HCT116 (cell line): ENCODE measurements at regions not wholly inside any gene's neighbourhood (a gene's known extent, or its start where the extent isn't known, plus 50 kb on each side); places are given as distances from the start of the nearest gene placed in this dataset.

Source experiments
- ATAC-seq: fragments of 200-7000 bp; cut with Tn5 transposase; 2 replicates; pipeline ENCODE4 v1.9.1; 2020; ENCODE audit warnings: mild to moderate bottlenecking, moderate library complexity
- BruUV-seq: library from RNA; stranded (reverse); fragments of 400-500 nt; replicated peaks from 2 replicates; lab custom pipeline; 2021; lab: Mats Ljungman, UMichigan
- CTCF ChIA-PET: fragments of 300-600 bp; sonication (Branson Sonifier 250); formaldehyde crosslinking; loops from one replicate; lab custom pipeline; 2021; ENCODE audit warnings: antibody characterized with exemption; lab: Charles Lee
- POLR2A ChIA-PET: fragments of 300-600, 350-600 bp; sonication (Branson Sonifier 250); formaldehyde crosslinking; loops from one replicate; lab custom pipeline; 2021; ENCODE audit warnings: antibody characterized with exemption; lab: Charles Lee
- RAD21 ChIA-PET, 2 experiments: fragments of 300-600 bp; sonication (Branson Sonifier 250); formaldehyde crosslinking; loops; one replicate each; lab custom pipeline; 2023; ENCODE audit warnings: low total read pairs in 2 of 2; ENCODE audit not compliant: uncharacterized antibody in 2 of 2, unreplicated experiment in 2 of 2, low non-redundant PET in 1 of 2; lab: Charles Lee
- DNase-seq: peaks from one replicate; pipeline ENCODE4 v3.0.0-alpha.2; 2010; ENCODE audit warnings: low read depth, low spot score
- H2AFZ ChIP-seq: fragments of 200-600 bp; shearing (Covaris generic), sonication (generic); 2 replicates; pipeline ENCODE4 v1.6.1; 2017; ENCODE audit warnings: low read depth, mixed run types, mixed read lengths, antibody characterized with exemption, low read length; ENCODE audit not compliant: poor library complexity, severe bottlenecking
- H3K27ac ChIP-seq: 2 replicates; pipeline ENCODE4 v1.5.1; 2012; ENCODE audit warnings: low read depth, low read length
- H3K27me3 ChIP-seq: fragments of 200-600 bp; sonication (generic); 2 replicates; pipeline ENCODE4 v1.6.1; 2016; ENCODE audit warnings: mixed run types, low read length, mixed read lengths; ENCODE audit not compliant: insufficient read depth
- H3K36me3 ChIP-seq, 2 experiments: fragments of 200-500 bp in 1 of 2; fragments of 200-600 bp in 1 of 2; sonication (Bioruptor generic) in 1 of 2; sonication (generic) in 1 of 2; 2 replicates each; pipeline versions ENCODE4 v1.5.1 to v1.6.1; 2014 to 2016; ENCODE audit warnings: low read length in 2 of 2, inconsistent platforms in 1 of 2, mixed read lengths in 1 of 2, mixed run types in 1 of 2; ENCODE audit not compliant: insufficient read depth in 2 of 2, control insufficient read depth in 1 of 2
- H3K4me1 ChIP-seq, 2 experiments: fragments of 200-600 bp in 1 of 2; sonication (generic) in 1 of 2; 2 replicates each; pipeline versions ENCODE4 v1.5.1 to v1.6.1; 2012 to 2017; ENCODE audit warnings: low read length in 2 of 2, inconsistent platforms in 1 of 2, mild to moderate bottlenecking in 1 of 2, mixed read lengths in 1 of 2, mixed run types in 1 of 2, moderate library complexity in 1 of 2; ENCODE audit not compliant: insufficient read depth in 2 of 2, control insufficient read depth in 1 of 2
- H3K4me2 ChIP-seq: fragments of 200-600 bp; sonication (generic); 2 replicates; pipeline ENCODE4 v1.6.1; 2017; ENCODE audit warnings: mixed run types, low read length, mixed read lengths
- H3K4me3 ChIP-seq, 2 experiments: fragments of 200-600 bp in 1 of 2; sonication (generic) in 1 of 2; replicated peaks in 1 of 2; 2 replicates each; pipeline ENCODE4 v1.5.1; 2011 to 2016; ENCODE audit warnings: low read length in 2 of 2, control low read depth in 1 of 2, low read depth in 1 of 2, mild to moderate bottlenecking in 1 of 2, mixed read lengths in 1 of 2, mixed run types in 1 of 2
- H3K79me2 ChIP-seq: fragments of 200-600 bp; sonication (generic); 2 replicates; pipeline ENCODE4 v1.6.1; 2017; ENCODE audit warnings: mild to moderate bottlenecking, mixed run types, low read length, moderate library complexity, mixed read lengths; ENCODE audit not compliant: insufficient read depth
- H3K9ac ChIP-seq: fragments of 200-600 bp; sonication (generic); 2 replicates; pipeline ENCODE4 v1.6.1; 2016; ENCODE audit warnings: low read length, mixed read lengths
- H3K9me2 ChIP-seq: fragments of 200-600 bp; sonication (generic), shearing (Covaris generic); 2 replicates; pipeline ENCODE4 v1.6.1; 2017; ENCODE audit warnings: mixed run types, mild to moderate bottlenecking, moderate library complexity; ENCODE audit not compliant: insufficient read depth
- H3K9me3 ChIP-seq, 2 experiments: fragments of 200-500 bp in 1 of 2; fragments of 200-600 bp in 1 of 2; sonication (Bioruptor generic) in 1 of 2; sonication (generic) in 1 of 2; 2 replicates each; pipeline ENCODE4 v1.6.1; 2014 to 2017; ENCODE audit warnings: low read length in 2 of 2, mixed read lengths in 2 of 2, inconsistent platforms in 1 of 2, low read depth in 1 of 2, mild to moderate bottlenecking in 1 of 2, mixed run types in 1 of 2, moderate library complexity in 1 of 2; ENCODE audit not compliant: control insufficient read depth in 1 of 2, insufficient read depth in 1 of 2
- H4K20me1 ChIP-seq: fragments of 200-600 bp; sonication (generic), shearing (Covaris generic); 2 replicates; pipeline ENCODE4 v1.6.1; 2017; ENCODE audit warnings: mixed run types, mild to moderate bottlenecking, moderate library complexity; ENCODE audit not compliant: insufficient read depth
- ATF3 ChIP-seq: IDR thresholded peaks from 2 replicates; pipeline ENCODE4 v1.6.1; 2012
- CBX3 ChIP-seq: IDR thresholded peaks from 2 replicates; pipeline ENCODE4 v1.6.1; 2012; ENCODE audit warnings: low read depth
- CEBPB ChIP-seq: IDR thresholded peaks from 2 replicates; pipeline ENCODE4 v1.6.1; 2012; ENCODE audit warnings: low read depth
- CTCF ChIP-seq, 3 experiments: fragments of 200-600 bp in 1 of 3; sonication (generic) in 1 of 3; IDR thresholded peaks in 2 of 3; conservative IDR thresholded peaks in 1 of 3; 2 replicates each; pipeline ENCODE4 v1.5.1; 2012 to 2017; ENCODE audit warnings: low read depth in 2 of 3, low read length in 2 of 3, antibody characterized with exemption in 1 of 3, borderline replicate concordance in 1 of 3, control low read depth in 1 of 3, mild to moderate bottlenecking in 1 of 3, mixed read lengths in 1 of 3, mixed run types in 1 of 3, moderate library complexity in 1 of 3; ENCODE audit not compliant: insufficient read depth in 1 of 3
- EGR1 ChIP-seq: IDR thresholded peaks from 2 replicates; pipeline ENCODE4 v1.6.1; 2012; ENCODE audit warnings: low read depth
- ELF1 ChIP-seq: IDR thresholded peaks from 2 replicates; pipeline ENCODE4 v1.6.1; 2012; ENCODE audit warnings: low read depth, borderline replicate concordance
- EZH2 ChIP-seq: fragments of 200-600 bp; sonication (generic); IDR thresholded peaks from 2 replicates; pipeline ENCODE4 v1.6.1; 2017; ENCODE audit warnings: antibody characterized with exemption, mixed run types
- POLR2A ChIP-seq: IDR thresholded peaks from 2 replicates; pipeline ENCODE4 v1.7.0; 2011; ENCODE audit warnings: borderline replicate concordance; ENCODE audit not compliant: insufficient read depth, insufficient read length; ENCODE audit errors: extremely low read depth
- REST ChIP-seq: IDR thresholded peaks from 2 replicates; pipeline ENCODE4 v1.6.1; 2012; ENCODE audit warnings: low read depth
- SIN3A ChIP-seq: IDR thresholded peaks from 2 replicates; pipeline ENCODE4 v1.6.1; 2012; ENCODE audit warnings: low read depth
- SP1 ChIP-seq: IDR thresholded peaks from 2 replicates; pipeline ENCODE4 v1.6.1; 2012; ENCODE audit warnings: low read depth
- SRF ChIP-seq: IDR thresholded peaks from 2 replicates; pipeline ENCODE4 v1.6.1; 2012; ENCODE audit warnings: low read depth
- TCF7L2 ChIP-seq: IDR thresholded peaks from 2 replicates; pipeline ENCODE4 v1.7.0; 2011; ENCODE audit warnings: borderline replicate concordance, inconsistent platforms; ENCODE audit not compliant: insufficient read depth, insufficient read length; ENCODE audit errors: extremely low read depth
- YY1 ChIP-seq: IDR thresholded peaks from 2 replicates; pipeline ENCODE4 v1.6.1; 2011; ENCODE audit warnings: low read length, low read depth, moderate library complexity, mild to moderate bottlenecking; ENCODE audit not compliant: insufficient replicate concordance; ENCODE audit errors: extremely low read depth
- ZNF274 ChIP-seq: fragments of 200-500 bp; sonication (Bioruptor generic); IDR thresholded peaks from 2 replicates; pipeline ENCODE4 v1.6.1; 2014; ENCODE audit warnings: mild to moderate bottlenecking, low read depth, low read length, inconsistent platforms
- intact Hi-C: fragments of 100-400 bp; cut with micrococcal nuclease; formaldehyde crosslinking; loops from 2 replicates; pipeline ENCODE4 v1.10.0; 2022

- ChIA-PET RAD21 (no interaction called here), POLR2A (interaction anchor here (1.4 kb wide), 1 partner anchor 10 kb away, joined by 3 read pairs; no protein-coding TSS in a partner anchor), CTCF (no interaction called here)
- H4K20me1 ChIP-seq, result no peaks in the 10 kb centered on the region
- no peak overlapping the region for H3K4me2 ChIP-seq
- no peaks in the 10 kb centered on the region for H3K79me2 ChIP-seq
- intact Hi-C loops, result no loop called here
- no peaks in the 10 kb centered on the region for H3K27me3 ChIP-seq
- H3K9me2 ChIP-seq, result no peaks in the 10 kb centered on the region
- H3K27ac ChIP-seq, result no peak overlapping the region
- ATAC-seq (no peak), DNase-seq (no peak)
- H3K4me1 ChIP-seq, result no peaks in the 10 kb centered on the region
- no peak overlapping the region for H3K4me3 ChIP-seq
- TF ChIP-seq SIN3A (no peak), ELF1 (no peak), YY1 (no peak), POLR2A (no peak), EGR1 (no peak), ZNF274 (no peak), CBX3 (no peak), EZH2 (no peak), CTCF (IDR thresholded peaks at IDR 0.05 in 2 of 3, conservative IDR thresholded peaks at IDR 0.05 in 1 of 3; ENCODE audit: borderline replicate concordance in 1 of 3, insufficient read depth in 1 of 3, low read depth in 2 of 3, low read length in 2 of 3) (no peak), CEBPB (no peak), SP1 (no peak), ATF3 (no peak), SRF (no peak), TCF7L2 (no peak), REST (no peak)
- no peak overlapping the region for H2AFZ ChIP-seq
- no TSS peak for BruUV-seq
- H3K36me3 ChIP-seq, result no peaks in the 10 kb centered on the region
- peaks cover 0 to 9% of the 10 kb centered on the region in 2 experiments; a peak in 1 of 4 replicates for H3K9me3 ChIP-seq
- no peak overlapping the region for H3K9ac ChIP-seq
These were observed 195.6 kb downstream of the FAM43A start for GRCh38 chr3:194880940-194881925.
